ENCODE measurements at regions not wholly inside any gene's neighbourhood (a gene's known extent, or its start where the extent isn't known, plus 50 kb on each side); places are given as distances from the start of the nearest gene placed in this dataset.

GRCh38 chrX:138897621-138898492 is 186.3 kb upstream of the FGF13 start:
- H3K9me2 ChIP-seq (ENCODE audit: insufficient read depth), result no peaks in the 10 kb centered on the region
- no peak overlapping the region for H3K4me2 ChIP-seq (ENCODE audit: unreplicated experiment)
- no peaks in the 10 kb centered on the region for H4K20me1 ChIP-seq (ENCODE audit: insufficient read depth)
- H2AFZ ChIP-seq, result no peak overlapping the region
- no peak overlapping the region for H3K27ac ChIP-seq
- WGBS, 2 experiments (ENCODE audit: low coverage in 1 of 2, low lambda C conversion rate in 2 of 2, missing lambda C conversion rate in 2 of 2), result 68 to 73% methylated on average over 6 of the region's 6 CpGs
- H3K27me3 ChIP-seq (replicated peaks; ENCODE audit: insufficient read depth), result no peaks in the 10 kb centered on the region
- no peak overlapping the region for H3K9ac ChIP-seq
- no peaks in the 10 kb centered on the region for H3K36me3 ChIP-seq (ENCODE audit: low read depth)
- TF ChIP-seq EZH2phosphoT487 (IDR thresholded peaks at IDR 0.05; ENCODE audit: insufficient read depth, low read depth) (no peak), EZH2 (IDR thresholded peaks at IDR 0.05; ENCODE audit: insufficient read depth, poor library complexity, severe bottlenecking) (no peak)
- H3F3A ChIP-seq (ENCODE audit: insufficient read depth), result no peaks in the 10 kb centered on the region
- no peaks in the 10 kb centered on the region for H3K79me2 ChIP-seq (ENCODE audit: insufficient read depth)
- H3K9me3 ChIP-seq (ENCODE audit: low read depth), result no peaks in the 10 kb centered on the region
- H3K4me3 ChIP-seq, result no peak overlapping the region
- DNase-seq, result peak; percentile 39
- in situ Hi-C loops (cut with MboI), result no loop called here
- H3K4me1 ChIP-seq (ENCODE audit: insufficient read depth), result no peaks in the 10 kb centered on the region

GRCh38 chrX:138890491-138890890 is 179.0 kb upstream of the FGF13 start:
- no peaks in the 10 kb centered on the region for H3K27me3 ChIP-seq (replicated peaks; ENCODE audit: insufficient read depth)

GRCh38 chrX:138889149-138889548 is 177.6 kb upstream of the FGF13 start:
- Histone ChIP-seq H3K36me3 (ENCODE audit: low read depth) (no peaks in the 10 kb centered on the region), H4K20me1 (ENCODE audit: insufficient read depth) (no peaks in the 10 kb centered on the region), H3K27ac (no peak overlapping the region), H3K4me2 (ENCODE audit: unreplicated experiment) (no peak overlapping the region), H3F3A (ENCODE audit: insufficient read depth) (peaks cover 10% of the 10 kb centered on the region; the same call in 1 of the 2 replicates), H3K79me2 (ENCODE audit: insufficient read depth) (no peaks in the 10 kb centered on the region), H3K27me3 (replicated peaks; ENCODE audit: insufficient read depth) (no peaks in the 10 kb centered on the region), H3K4me3 (no peak overlapping the region), H3K9ac (no peak overlapping the region), H2AFZ (no peak overlapping the region), H3K9me2 (ENCODE audit: insufficient read depth) (no peaks in the 10 kb centered on the region), H3K9me3 (ENCODE audit: low read depth) (no peaks in the 10 kb centered on the region), H3K4me1 (ENCODE audit: insufficient read depth) (peaks cover 17% of the 10 kb centered on the region; the same call in 1 of the 2 replicates)
- in situ Hi-C loops (cut with MboI), result no loop called here
- DNase-seq, result no peak
- TF ChIP-seq EZH2phosphoT487 (IDR thresholded peaks at IDR 0.05; ENCODE audit: insufficient read depth, low read depth), result no peak
- no peak for TF ChIP-seq EZH2 (IDR thresholded peaks at IDR 0.05; ENCODE audit: insufficient read depth, poor library complexity, severe bottlenecking)

More at GRCh38 chrX:138890491-138890890, 179.0 kb upstream of the FGF13 start:
- no peak overlapping the region for H3K9ac ChIP-seq
- H3K9me2 ChIP-seq (ENCODE audit: insufficient read depth), result no peaks in the 10 kb centered on the region
- peaks cover 10% of the 10 kb centered on the region; the same call in 1 of the 2 replicates for H3F3A ChIP-seq (ENCODE audit: insufficient read depth)
- in situ Hi-C loops (cut with MboI), result no loop called here
- peak; percentile 43 for DNase-seq
- no peak overlapping the region for H2AFZ ChIP-seq
- H4K20me1 ChIP-seq (ENCODE audit: insufficient read depth), result no peaks in the 10 kb centered on the region
- no peaks in the 10 kb centered on the region for H3K9me3 ChIP-seq (ENCODE audit: low read depth)
- peaks cover 17% of the 10 kb centered on the region; the same call in 1 of the 2 replicates for H3K4me1 ChIP-seq (ENCODE audit: insufficient read depth)
- H3K27ac ChIP-seq, result no peak overlapping the region
- H3K79me2 ChIP-seq (ENCODE audit: insufficient read depth), result no peaks in the 10 kb centered on the region
- no peak for TF ChIP-seq EZH2phosphoT487 (IDR thresholded peaks at IDR 0.05; ENCODE audit: insufficient read depth, low read depth)
- TF ChIP-seq EZH2 (IDR thresholded peaks at IDR 0.05; ENCODE audit: insufficient read depth, poor library complexity, severe bottlenecking), result no peak
- no peaks in the 10 kb centered on the region for H3K36me3 ChIP-seq (ENCODE audit: low read depth)
- H3K4me3 ChIP-seq, result no peak overlapping the region
- no peak overlapping the region for H3K4me2 ChIP-seq (ENCODE audit: unreplicated experiment)

GRCh38 chrX:138886769-138887168 is 175.3 kb upstream of the FGF13 start:
- peak; percentile 12 for DNase-seq
- TF ChIP-seq EZH2phosphoT487 (IDR thresholded peaks at IDR 0.05; ENCODE audit: insufficient read depth, low read depth) (no peak), EZH2 (IDR thresholded peaks at IDR 0.05; ENCODE audit: insufficient read depth, poor library complexity, severe bottlenecking) (no peak)
- peaks cover 17% of the 10 kb centered on the region; the same call in 1 of the 2 replicates for H3K4me1 ChIP-seq (ENCODE audit: insufficient read depth)
- no peak overlapping the region for H3K27ac ChIP-seq
- H3K4me3 ChIP-seq, result no peak overlapping the region
- WGBS, 2 experiments (ENCODE audit: low coverage in 1 of 2, low lambda C conversion rate in 2 of 2, missing lambda C conversion rate in 2 of 2), result 92 to 94% methylated on average over 2 of the region's 2 CpGs
- H2AFZ ChIP-seq, result no peak overlapping the region
- no peaks in the 10 kb centered on the region for H3K36me3 ChIP-seq (ENCODE audit: low read depth)
- H3K9me2 ChIP-seq (ENCODE audit: insufficient read depth), result no peaks in the 10 kb centered on the region
- peaks cover 10% of the 10 kb centered on the region; the same call in 1 of the 2 replicates for H3F3A ChIP-seq (ENCODE audit: insufficient read depth)
- no peaks in the 10 kb centered on the region for H3K9me3 ChIP-seq (ENCODE audit: low read depth)
- H3K9ac ChIP-seq, result no peak overlapping the region
- no peak overlapping the region for H3K4me2 ChIP-seq (ENCODE audit: unreplicated experiment)
- H3K79me2 ChIP-seq (ENCODE audit: insufficient read depth), result no peaks in the 10 kb centered on the region
- in situ Hi-C loops (cut with MboI), result no loop called here
- H4K20me1 ChIP-seq (ENCODE audit: insufficient read depth), result no peaks in the 10 kb centered on the region
- H3K27me3 ChIP-seq (replicated peaks; ENCODE audit: insufficient read depth), result no peaks in the 10 kb centered on the region
